ENCODE measurements at regions not wholly inside any gene's neighbourhood (a gene's known extent, or its start where the extent isn't known, plus 50 kb on each side); places are given as distances from the start of the nearest gene placed in this dataset.

DNA sequence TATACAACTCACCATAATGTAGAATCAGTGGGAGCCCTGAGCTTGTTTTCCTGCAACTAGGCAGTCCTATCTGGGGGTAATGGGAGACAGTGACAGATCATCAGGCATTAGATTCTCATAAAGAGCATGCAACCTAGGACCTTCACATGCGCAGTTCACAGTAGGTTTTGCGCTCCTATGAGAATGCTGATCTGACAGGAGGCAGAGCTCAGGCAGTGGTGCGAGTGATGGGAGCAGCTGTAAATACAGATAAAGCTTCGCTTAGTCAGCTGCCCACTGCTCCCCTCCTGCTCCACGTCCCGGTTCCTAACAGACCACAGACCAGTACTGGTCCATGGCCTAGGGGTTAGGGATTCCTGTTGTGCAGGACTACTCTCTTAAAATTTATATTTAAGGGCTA, 255.3 kb upstream of the POU3F3 start:
- Histone ChIP-seq H3K27me3 (ENCODE audit: control insufficient read depth, insufficient read depth, low read length) (no peaks in the 10 kb centered on the region), H3K9ac (ENCODE audit: low read length) (no peak overlapping the region), H3K36me3 (ENCODE audit: control insufficient read depth, insufficient read depth, low read length) (no peaks in the 10 kb centered on the region), H3K27ac (ENCODE audit: low read depth, low read length) (no peak overlapping the region), H3K4me1 (ENCODE audit: control insufficient read depth, insufficient read depth, low read length) (no peaks in the 10 kb centered on the region), H3K4me3 (ENCODE audit: low read length) (no peak overlapping the region)

DNA sequence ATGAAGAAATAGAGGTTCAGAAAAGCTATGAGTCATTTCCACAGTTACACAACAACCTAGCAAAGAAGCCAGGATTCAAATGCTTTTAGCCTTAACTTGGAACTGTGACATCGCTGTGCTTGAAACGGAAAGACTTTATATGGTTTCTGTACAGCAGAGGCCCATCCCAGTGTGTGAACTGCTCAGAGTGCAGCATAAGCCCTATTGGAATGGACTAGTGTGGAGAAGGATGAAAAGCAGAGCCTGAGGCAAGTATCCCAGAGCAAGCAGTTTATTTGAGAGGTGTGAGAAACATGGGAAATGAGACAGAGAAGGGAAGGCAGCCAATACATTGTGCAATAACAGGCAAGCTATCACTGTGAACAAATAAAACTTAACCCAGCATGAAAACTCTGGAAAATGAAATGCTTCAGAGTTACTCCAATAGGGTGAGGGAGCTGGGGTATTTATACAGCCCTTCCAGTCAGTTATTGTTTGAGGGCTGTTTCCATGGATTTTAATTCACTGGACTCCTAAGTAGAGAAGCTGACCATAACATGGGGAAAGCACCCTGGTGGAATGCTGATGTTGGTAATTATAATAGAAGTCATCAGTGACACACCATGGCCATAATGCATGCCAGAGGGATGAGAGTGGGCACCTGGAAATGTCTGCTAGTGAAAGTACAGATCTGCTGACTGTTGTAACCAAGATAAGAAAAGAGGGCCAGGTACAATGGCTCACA, 254.0 kb upstream of the POU3F3 start:
- Histone ChIP-seq H3K27ac (ENCODE audit: low read depth, low read length) (no peak overlapping the region), H3K4me1 (ENCODE audit: control insufficient read depth, insufficient read depth, low read length) (no peaks in the 10 kb centered on the region), H3K9ac (ENCODE audit: low read length) (no peak overlapping the region), H3K27me3 (ENCODE audit: control insufficient read depth, insufficient read depth, low read length) (no peaks in the 10 kb centered on the region), H3K36me3 (ENCODE audit: control insufficient read depth, insufficient read depth, low read length) (no peaks in the 10 kb centered on the region), H3K4me3 (ENCODE audit: low read length) (no peak overlapping the region)

DNA sequence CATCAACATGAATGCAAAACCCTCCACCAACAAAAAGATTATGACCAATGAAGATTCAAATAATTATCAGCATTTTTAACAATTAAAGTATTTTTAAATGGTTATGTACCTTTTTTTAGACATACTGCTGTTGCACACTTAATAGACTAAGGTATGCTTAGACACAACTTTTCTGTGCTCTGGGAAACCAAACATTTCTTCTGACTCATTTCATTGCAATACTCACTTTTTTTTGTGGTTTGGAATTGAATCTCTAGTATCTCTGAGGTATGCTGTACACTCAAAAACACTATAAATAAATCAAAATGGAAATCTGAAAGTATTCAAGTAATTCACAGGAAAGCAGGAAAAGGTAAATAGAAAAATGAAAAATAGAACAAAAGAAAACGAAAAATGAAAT, 247.9 kb upstream of the POU3F3 start:
- no peaks in the 10 kb centered on the region for H3K27me3 ChIP-seq (ENCODE audit: control insufficient read depth, insufficient read depth, low read length)
- H3K36me3 ChIP-seq (ENCODE audit: control insufficient read depth, insufficient read depth, low read length): no peaks in the 10 kb centered on the region
- H3K4me1 ChIP-seq (ENCODE audit: control insufficient read depth, insufficient read depth, low read length): no peaks in the 10 kb centered on the region
- no peak overlapping the region for H3K9ac ChIP-seq (ENCODE audit: low read length)
- no peak overlapping the region for H3K27ac ChIP-seq (ENCODE audit: low read depth, low read length)
- H3K4me3 ChIP-seq (ENCODE audit: low read length): no peak overlapping the region

DNA sequence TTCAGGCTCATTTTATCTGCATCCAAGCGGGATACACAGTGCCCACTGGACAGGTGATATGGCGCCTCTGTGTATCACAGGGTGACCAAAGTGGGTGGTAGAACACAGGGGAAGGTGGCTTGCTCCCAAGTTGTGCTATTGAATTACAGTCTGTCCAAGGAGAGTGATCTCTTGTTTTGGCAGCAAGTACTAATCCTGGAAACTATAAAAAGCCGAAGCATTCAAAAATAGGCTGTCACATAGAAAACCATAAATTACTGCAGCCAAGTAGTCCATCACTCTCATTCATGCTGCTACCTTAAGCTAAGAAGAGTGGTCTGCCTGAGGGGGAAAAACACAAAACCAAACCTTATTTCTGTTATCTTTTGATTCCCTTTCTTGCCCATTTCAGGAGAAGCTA, 237.1 kb upstream of the POU3F3 start:
- Histone ChIP-seq H3K27ac (ENCODE audit: low read depth, low read length) (no peak overlapping the region), H3K9ac (ENCODE audit: low read length) (no peak overlapping the region), H3K27me3 (ENCODE audit: control insufficient read depth, insufficient read depth, low read length) (no peaks in the 10 kb centered on the region), H3K4me3 (ENCODE audit: low read length) (no peak overlapping the region), H3K36me3 (ENCODE audit: control insufficient read depth, insufficient read depth, low read length) (no peaks in the 10 kb centered on the region), H3K4me1 (ENCODE audit: control insufficient read depth, insufficient read depth, low read length) (no peaks in the 10 kb centered on the region)

DNA sequence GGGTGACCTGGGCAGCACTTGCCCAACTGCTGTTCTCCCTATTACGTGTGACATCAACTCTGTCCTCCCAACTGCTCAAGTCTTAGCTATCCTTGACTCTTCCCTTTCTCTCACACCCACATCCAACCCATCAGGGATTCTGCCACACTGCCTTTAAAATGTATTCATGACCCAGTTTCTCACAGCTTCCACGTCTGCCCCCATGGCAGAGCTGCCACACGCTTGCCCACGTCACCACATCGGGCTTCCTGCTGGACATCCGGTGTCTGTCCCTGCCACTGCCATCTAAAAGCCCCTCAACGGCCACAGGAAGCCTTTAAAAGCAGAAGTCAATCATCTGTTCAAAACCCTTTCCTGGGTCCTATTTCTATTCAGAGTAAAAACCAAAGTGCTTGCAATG, 233.1 kb upstream of the POU3F3 start:
- Histone ChIP-seq H3K27ac (ENCODE audit: low read depth, low read length) (no peak overlapping the region), H3K9ac (ENCODE audit: low read length) (no peak overlapping the region), H3K36me3 (ENCODE audit: control insufficient read depth, insufficient read depth, low read length) (no peaks in the 10 kb centered on the region), H3K4me1 (ENCODE audit: control insufficient read depth, insufficient read depth, low read length) (no peaks in the 10 kb centered on the region), H3K4me3 (ENCODE audit: low read length) (no peak overlapping the region), H3K27me3 (ENCODE audit: control insufficient read depth, insufficient read depth, low read length) (no peaks in the 10 kb centered on the region)

DNA sequence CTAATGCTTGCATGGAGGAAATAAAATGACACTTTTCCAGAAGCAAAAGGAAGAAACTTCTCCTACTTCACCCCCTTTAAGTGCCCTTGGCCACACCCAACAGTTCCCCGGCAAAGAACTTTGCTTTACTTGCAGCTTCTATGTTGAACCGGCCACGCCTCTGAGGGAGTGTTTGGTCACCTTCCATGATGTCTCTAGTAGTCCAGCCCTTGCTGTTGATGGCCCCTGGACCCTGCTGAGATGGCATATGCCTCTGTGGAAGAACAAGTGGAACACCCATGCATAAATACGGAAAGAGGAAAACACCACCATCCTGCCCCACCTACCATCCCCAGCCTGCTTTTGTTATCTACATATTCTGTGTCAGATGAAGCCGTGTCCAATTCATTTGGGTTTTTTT, 218.3 kb upstream of the POU3F3 start:
- Histone ChIP-seq H3K4me1 (ENCODE audit: control insufficient read depth, insufficient read depth, low read length) (no peaks in the 10 kb centered on the region), H3K27me3 (ENCODE audit: control insufficient read depth, insufficient read depth, low read length) (no peaks in the 10 kb centered on the region), H3K36me3 (ENCODE audit: control insufficient read depth, insufficient read depth, low read length) (no peaks in the 10 kb centered on the region), H3K9ac (ENCODE audit: low read length) (no peak overlapping the region), H3K4me3 (ENCODE audit: low read length) (no peak overlapping the region), H3K27ac (ENCODE audit: low read depth, low read length) (no peak overlapping the region)

DNA sequence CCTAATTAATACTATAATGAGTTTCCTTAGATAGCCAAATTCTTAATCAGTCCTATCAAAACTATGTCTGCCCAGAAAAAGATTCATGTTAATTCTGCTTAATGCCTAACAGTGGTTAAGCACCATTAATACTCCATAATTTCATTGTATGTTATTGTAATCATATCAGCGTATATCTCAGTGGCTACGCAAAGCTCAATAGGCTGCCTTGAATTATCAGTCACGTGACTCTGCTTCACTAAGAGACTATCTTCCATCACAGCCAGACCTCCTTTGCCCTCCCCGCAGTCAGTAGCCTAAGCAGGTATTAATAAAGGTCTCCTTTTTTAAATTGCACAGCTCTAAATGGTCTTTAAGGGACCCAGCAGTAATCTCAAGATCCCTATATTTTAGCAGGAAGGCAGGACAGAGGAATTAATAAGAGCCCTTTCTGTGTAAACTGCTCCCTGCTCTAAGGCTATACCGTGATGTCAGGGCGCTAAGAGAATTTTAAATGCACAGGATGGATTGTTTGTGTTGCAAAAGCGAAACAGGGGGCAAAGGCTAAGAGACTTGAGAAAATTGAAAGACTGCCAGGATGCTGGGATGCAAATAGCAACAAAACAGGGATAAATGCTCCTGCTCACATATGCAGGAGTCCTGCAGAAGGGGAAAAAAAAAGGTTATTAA, 215.6 kb upstream of the POU3F3 start:
- Histone ChIP-seq H3K27me3 (ENCODE audit: control insufficient read depth, insufficient read depth, low read length) (no peaks in the 10 kb centered on the region), H3K9ac (ENCODE audit: low read length) (no peak overlapping the region), H3K36me3 (ENCODE audit: control insufficient read depth, insufficient read depth, low read length) (no peaks in the 10 kb centered on the region), H3K27ac (ENCODE audit: low read depth, low read length) (no peak overlapping the region), H3K4me3 (ENCODE audit: low read length) (no peak overlapping the region), H3K4me1 (ENCODE audit: control insufficient read depth, insufficient read depth, low read length) (no peaks in the 10 kb centered on the region)

DNA sequence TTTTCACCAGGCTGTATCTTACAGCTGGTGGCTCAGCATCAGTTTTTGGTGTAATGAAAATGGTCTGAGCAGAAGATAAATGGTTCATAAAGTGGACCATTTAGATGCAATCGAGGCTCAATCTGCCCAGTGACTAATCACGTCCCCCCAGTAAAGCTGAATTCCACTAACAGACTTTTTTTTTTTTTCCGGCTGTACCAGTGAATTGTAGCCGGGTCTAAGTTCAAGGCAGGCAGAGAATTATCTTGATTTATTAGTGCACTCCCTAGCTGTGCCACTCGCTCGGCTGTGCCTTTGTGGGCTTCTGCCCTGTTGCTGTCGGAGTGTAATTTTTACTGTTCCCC, 215.1 kb upstream of the POU3F3 start:
- no peak overlapping the region for H3K9ac ChIP-seq (ENCODE audit: low read length)
- no peaks in the 10 kb centered on the region for H3K36me3 ChIP-seq (ENCODE audit: control insufficient read depth, insufficient read depth, low read length)
- no peak overlapping the region for H3K27ac ChIP-seq (ENCODE audit: low read depth, low read length)
- no peaks in the 10 kb centered on the region for H3K27me3 ChIP-seq (ENCODE audit: control insufficient read depth, insufficient read depth, low read length)
- no peak overlapping the region for H3K4me3 ChIP-seq (ENCODE audit: low read length)
- H3K4me1 ChIP-seq (ENCODE audit: control insufficient read depth, insufficient read depth, low read length): no peaks in the 10 kb centered on the region

DNA sequence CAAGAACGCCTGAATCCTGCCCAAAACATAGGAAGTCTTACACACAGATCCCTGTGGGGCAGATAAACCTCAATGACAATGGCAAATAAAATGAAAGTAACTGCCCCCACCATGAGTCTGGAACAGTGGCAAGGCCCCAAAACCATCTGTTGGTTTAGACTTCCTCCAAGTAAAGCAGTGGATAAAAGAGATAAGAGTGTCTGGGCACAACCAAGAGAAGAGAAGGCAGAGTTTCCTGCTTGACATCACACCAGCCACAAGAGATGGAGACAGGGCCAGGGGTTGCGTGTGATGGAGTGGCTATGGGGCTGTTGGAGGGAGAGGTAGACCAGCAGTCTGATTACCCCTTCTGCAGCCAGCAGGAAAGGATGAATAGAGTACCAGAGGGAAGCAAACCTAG, 212.1 kb upstream of the POU3F3 start:
- H3K36me3 ChIP-seq (ENCODE audit: control insufficient read depth, insufficient read depth, low read length): no peaks in the 10 kb centered on the region
- H3K27me3 ChIP-seq (ENCODE audit: control insufficient read depth, insufficient read depth, low read length): no peaks in the 10 kb centered on the region
- H3K27ac ChIP-seq (ENCODE audit: low read depth, low read length): no peak overlapping the region
- no peak overlapping the region for H3K4me3 ChIP-seq (ENCODE audit: low read length)
- no peak overlapping the region for H3K9ac ChIP-seq (ENCODE audit: low read length)
- H3K4me1 ChIP-seq (ENCODE audit: control insufficient read depth, insufficient read depth, low read length): no peaks in the 10 kb centered on the region

DNA sequence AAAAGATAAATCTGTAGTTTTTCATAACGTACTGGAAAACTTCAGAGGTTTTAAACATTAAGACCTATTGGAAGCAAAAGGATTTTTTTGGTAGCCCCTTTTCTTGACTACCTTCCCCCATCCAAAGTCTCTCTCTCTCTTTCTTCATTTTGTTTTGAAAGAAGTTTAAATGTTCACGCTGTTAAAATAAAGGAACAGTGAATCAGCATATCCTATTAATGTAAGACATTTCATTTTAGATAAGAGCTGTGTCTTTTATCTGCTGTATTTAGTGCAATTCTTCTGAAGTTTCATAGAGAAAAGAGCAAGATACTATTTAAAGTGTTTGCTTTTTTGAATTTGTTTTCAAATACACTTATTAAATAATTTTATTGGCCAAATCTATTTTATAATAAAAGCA, 205.5 kb upstream of the POU3F3 start:
- H3K27me3 ChIP-seq (ENCODE audit: control insufficient read depth, insufficient read depth, low read length): no peaks in the 10 kb centered on the region
- no peaks in the 10 kb centered on the region for H3K36me3 ChIP-seq (ENCODE audit: control insufficient read depth, insufficient read depth, low read length)
- H3K27ac ChIP-seq (ENCODE audit: low read depth, low read length): no peak overlapping the region
- H3K4me1 ChIP-seq (ENCODE audit: control insufficient read depth, insufficient read depth, low read length): no peaks in the 10 kb centered on the region
- H3K9ac ChIP-seq (ENCODE audit: low read length): no peak overlapping the region
- no peak overlapping the region for H3K4me3 ChIP-seq (ENCODE audit: low read length)

DNA sequence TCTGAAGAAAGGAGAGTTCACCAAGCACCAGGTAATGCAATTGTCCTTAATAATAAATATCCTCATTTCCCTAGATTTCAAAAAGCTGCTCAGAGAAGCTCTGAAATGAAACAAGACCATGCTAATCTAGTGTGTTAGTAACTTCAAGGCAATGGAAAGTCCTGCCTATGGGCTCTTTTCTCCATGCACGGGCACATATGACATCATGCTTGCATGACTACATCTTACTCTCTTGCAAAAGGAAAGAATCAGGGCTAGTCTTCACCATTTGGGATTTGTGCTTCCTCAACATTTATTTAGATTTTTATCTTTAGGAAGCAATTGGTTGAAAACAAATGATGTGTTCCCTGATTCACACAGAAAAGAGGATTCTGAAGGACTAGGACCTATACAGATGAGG, 204.0 kb upstream of the POU3F3 start:
- no peaks in the 10 kb centered on the region for H3K36me3 ChIP-seq (ENCODE audit: control insufficient read depth, insufficient read depth, low read length)
- no peak overlapping the region for H3K4me3 ChIP-seq (ENCODE audit: low read length)
- H3K9ac ChIP-seq (ENCODE audit: low read length): no peak overlapping the region
- H3K27me3 ChIP-seq (ENCODE audit: control insufficient read depth, insufficient read depth, low read length): no peaks in the 10 kb centered on the region
- no peaks in the 10 kb centered on the region for H3K4me1 ChIP-seq (ENCODE audit: control insufficient read depth, insufficient read depth, low read length)
- H3K27ac ChIP-seq (ENCODE audit: low read depth, low read length): no peak overlapping the region

DNA sequence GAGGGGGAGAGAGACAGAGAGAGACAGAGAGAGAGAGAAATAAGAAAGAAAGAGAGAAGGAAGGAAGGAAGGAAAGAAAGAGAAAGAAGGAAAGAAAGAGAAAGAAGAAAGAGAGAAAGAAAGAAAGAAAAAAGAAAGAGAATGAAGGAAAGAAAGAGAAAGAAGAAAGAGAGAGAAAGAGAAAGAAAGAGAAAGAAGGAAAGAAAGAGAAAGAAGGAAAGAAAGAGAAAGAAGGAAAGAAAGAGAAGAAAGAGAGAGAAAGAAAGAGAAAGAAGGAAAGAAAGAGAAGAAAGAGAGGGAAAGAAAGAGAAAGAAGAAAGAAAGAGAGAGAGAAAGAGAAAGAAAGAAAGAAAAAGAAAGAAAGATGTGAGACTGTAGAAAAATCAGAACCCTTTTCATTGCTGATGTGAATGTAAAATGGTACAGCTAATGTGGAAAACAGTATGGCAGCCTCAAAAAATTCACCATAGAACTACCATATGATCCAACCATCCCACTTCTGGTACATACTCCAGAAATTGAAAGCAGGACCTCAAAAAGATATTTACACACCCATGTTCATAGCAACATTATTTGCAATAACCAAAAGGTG, 203.4 kb upstream of the POU3F3 start:
- H3K27ac ChIP-seq (ENCODE audit: low read depth, low read length): no peak overlapping the region
- no peaks in the 10 kb centered on the region for H3K36me3 ChIP-seq (ENCODE audit: control insufficient read depth, insufficient read depth, low read length)
- no peaks in the 10 kb centered on the region for H3K4me1 ChIP-seq (ENCODE audit: control insufficient read depth, insufficient read depth, low read length)
- H3K27me3 ChIP-seq (ENCODE audit: control insufficient read depth, insufficient read depth, low read length): no peaks in the 10 kb centered on the region
- H3K4me3 ChIP-seq (ENCODE audit: low read length): no peak overlapping the region
- no peak overlapping the region for H3K9ac ChIP-seq (ENCODE audit: low read length)

DNA sequence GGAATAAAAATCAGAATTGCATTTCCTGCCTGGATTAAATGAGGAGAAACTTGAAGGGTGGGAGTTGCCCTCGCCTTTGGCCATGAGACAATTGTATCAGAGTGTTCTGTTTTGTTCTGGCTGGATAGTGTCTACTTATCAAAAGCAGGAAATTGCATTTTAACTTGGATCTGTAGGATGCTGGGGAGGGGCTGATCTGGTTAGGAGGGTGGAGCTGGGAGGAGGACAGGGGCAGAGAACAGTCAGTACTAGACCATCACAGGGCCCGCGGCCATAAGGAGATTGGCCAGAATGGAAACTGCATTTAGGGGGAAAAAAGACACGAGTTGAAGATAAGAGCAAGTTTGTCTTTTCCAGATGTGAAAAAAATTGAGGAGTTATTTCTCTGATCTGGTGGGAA, 199.1 kb upstream of the POU3F3 start:
- no peak overlapping the region for H3K4me3 ChIP-seq (ENCODE audit: low read length)
- no peaks in the 10 kb centered on the region for H3K27me3 ChIP-seq (ENCODE audit: control insufficient read depth, insufficient read depth, low read length)
- H3K9ac ChIP-seq (ENCODE audit: low read length): no peak overlapping the region
- H3K4me1 ChIP-seq (ENCODE audit: control insufficient read depth, insufficient read depth, low read length): no peaks in the 10 kb centered on the region
- H3K27ac ChIP-seq (ENCODE audit: low read depth, low read length): no peak overlapping the region
- no peaks in the 10 kb centered on the region for H3K36me3 ChIP-seq (ENCODE audit: control insufficient read depth, insufficient read depth, low read length)
